Esophagus squamous epithelium (tissue), 5 donors: ENCODE measurements at regions not wholly inside any gene's neighbourhood (a gene's known extent, or its start where the extent isn't known, plus 50 kb on each side); places are given as distances from the start of the nearest gene placed in this dataset.

Source experiments
- DNase-seq: peaks from one replicate; lab custom pipeline; 2025; lab: John Stamatoyannopoulos, UW
- H3K27ac ChIP-seq, 4 donors: fragments of 200-600 bp; sonication (generic); one replicate each; pipeline ENCODE4 v1.5.1; 2016 to 2019; ENCODE audit warnings: mild to moderate bottlenecking in 1 of 4
- H3K27me3 ChIP-seq, 4 donors: fragments of 200-600 bp; sonication (generic); 1 replicate in 3 of 4; 2 replicates in 1 of 4; pipeline versions ENCODE4 v1.5.1 to v1.6.0; 2017 to 2021; ENCODE audit warnings: antibody characterized with exemption in 1 of 4
- H3K36me3 ChIP-seq, 3 donors: fragments of 200-600 bp; sonication (generic); one replicate each; pipeline ENCODE4 v1.5.1; 2016 to 2019
- H3K4me1 ChIP-seq, 3 donors: fragments of 200-600 bp; sonication (generic); one replicate each; pipeline ENCODE4 v1.5.1; 2017 to 2019
- H3K4me3 ChIP-seq, 4 donors: fragments of 200-600 bp; sonication (generic); 1 replicate in 3 of 4; 2 replicates in 1 of 4; pipeline ENCODE4 v1.5.1; 2016 to 2019; ENCODE audit warnings: mild to moderate bottlenecking in 2 of 4, moderate library complexity in 1 of 4
- H3K9me3 ChIP-seq, 3 donors: fragments of 200-600 bp; sonication (generic); one replicate each; pipeline ENCODE4 v1.5.1; 2016 to 2019
- POLR2A ChIP-seq, 4 donors: fragments of 450-650 bp; IDR thresholded peaks; one replicate each; pipeline ENCODE4 v1.6.1; 2017; ENCODE audit warnings: antibody characterized with exemption in 4 of 4, mild to moderate bottlenecking in 4 of 4, moderate library complexity in 3 of 4
- WGBS, 2 donors: methylation state at CpG; one replicate each; pipeline ENCODE4 v1.1.5; 2018; 5-methylcytosine and 5-hydroxymethylcytosine counted together
- intact Hi-C: fragments of 100-400 bp; cut with DNase I; formaldehyde crosslinking; loops from one replicate; pipeline ENCODE4 v1.15.0; 2022
- TF ChIP-seq, protein P1 (sequence below), 6 experiments: fragments of 450-650 bp in 4 of 6; fragments of 200-600 bp in 2 of 6; sonication (generic) in 2 of 6; IDR thresholded peaks; one replicate each; pipeline ENCODE4 v1.5.1; 2016 to 2019; ENCODE audit warnings: antibody characterized with exemption in 6 of 6, mild to moderate bottlenecking in 4 of 6, moderate library complexity in 4 of 6
- donor health status: DM: yes; HTN: yes; CAD: no.

DNA sequence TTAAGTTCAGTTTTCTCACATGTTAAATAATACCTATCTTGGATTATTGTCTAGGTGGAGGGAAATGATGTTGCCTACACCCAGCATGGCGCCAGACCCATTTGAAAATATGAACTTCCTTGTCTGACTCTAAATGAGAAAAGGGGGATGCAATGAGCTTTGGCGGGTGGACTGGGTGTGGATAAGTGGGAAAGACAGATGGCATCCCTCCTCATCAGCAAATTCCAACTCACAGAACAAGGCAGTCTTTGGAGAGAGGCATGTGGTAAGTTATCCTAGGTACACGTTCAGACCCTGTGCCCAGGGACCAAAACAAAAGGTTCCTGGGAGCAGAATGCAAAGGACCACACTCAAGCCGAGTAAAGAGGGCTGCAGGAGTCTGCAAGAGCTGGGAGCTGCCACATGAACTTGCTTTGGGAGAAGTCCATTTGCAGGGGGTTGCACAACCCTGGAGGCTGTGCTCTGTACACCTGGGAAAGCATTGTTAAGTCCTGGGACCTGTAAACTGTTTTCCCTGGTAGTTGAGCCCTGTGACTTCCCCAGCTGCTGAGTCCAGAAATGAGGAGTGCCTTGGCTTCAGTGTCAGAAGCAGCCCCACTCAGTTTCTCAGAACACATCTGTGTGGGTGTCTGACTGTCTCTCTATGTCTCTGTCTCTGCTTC is 102.3 kb upstream of the TPM1 start:
- H3K4me3 ChIP-seq = no peak overlapping the region
- peaks cover 0 to 23% (median 14%) of the 10 kb centered on the region in 3 donors for H3K4me1 ChIP-seq
- intact Hi-C loops = no loop called here
- H3K27ac ChIP-seq = peak overlapping the region; percentile 36 to 84 (median 74)
- peaks cover 0 to 21% (median 0%) of the 10 kb centered on the region in 4 donors for H3K27me3 ChIP-seq
- TF ChIP-seq POLR2A (IDR thresholded peaks at IDR 0.05) = no peak
- TF ChIP-seq, protein P1, sequence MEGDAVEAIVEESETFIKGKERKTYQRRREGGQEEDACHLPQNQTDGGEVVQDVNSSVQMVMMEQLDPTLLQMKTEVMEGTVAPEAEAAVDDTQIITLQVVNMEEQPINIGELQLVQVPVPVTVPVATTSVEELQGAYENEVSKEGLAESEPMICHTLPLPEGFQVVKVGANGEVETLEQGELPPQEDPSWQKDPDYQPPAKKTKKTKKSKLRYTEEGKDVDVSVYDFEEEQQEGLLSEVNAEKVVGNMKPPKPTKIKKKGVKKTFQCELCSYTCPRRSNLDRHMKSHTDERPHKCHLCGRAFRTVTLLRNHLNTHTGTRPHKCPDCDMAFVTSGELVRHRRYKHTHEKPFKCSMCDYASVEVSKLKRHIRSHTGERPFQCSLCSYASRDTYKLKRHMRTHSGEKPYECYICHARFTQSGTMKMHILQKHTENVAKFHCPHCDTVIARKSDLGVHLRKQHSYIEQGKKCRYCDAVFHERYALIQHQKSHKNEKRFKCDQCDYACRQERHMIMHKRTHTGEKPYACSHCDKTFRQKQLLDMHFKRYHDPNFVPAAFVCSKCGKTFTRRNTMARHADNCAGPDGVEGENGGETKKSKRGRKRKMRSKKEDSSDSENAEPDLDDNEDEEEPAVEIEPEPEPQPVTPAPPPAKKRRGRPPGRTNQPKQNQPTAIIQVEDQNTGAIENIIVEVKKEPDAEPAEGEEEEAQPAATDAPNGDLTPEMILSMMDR (IDR thresholded peaks at IDR 0.05) = no peak
- DNase-seq = no peak
- 63 to 72% methylated on average over 4 of the region's 4 CpGs for WGBS, 2 donors
- H3K9me3 ChIP-seq = no peaks in the 10 kb centered on the region
- H3K36me3 ChIP-seq = no peaks in the 10 kb centered on the region

DNA sequence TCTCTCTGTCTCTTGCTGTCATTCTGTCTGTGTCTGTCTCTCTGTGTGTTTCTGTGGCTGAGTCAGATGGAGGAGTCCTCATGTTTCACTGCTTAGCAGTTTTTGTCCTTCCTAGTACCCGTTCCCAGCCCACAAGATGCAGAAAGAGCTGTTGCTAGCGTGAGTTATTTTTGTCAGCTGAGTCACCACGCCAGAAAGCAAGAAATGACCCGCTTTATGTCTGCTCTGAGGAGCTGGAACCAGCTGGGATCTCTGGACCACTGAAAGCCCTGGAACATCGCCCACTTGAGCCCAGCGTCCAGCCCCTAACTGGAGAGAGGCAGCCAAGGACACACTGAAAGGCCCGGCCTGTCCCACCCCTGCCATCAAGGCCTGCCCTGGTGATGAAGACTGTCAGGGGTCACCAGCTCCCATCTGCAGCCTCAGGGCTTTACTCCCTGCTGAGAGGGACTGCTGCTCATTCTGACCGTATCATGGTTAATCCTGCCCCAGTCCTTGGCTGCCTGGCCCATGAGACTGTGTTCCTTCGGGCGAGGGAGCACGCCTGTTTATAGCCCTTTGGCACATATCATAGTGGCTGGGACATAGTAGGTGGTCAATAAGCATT is 101.7 kb upstream of the TPM1 start:
- peaks cover 0 to 23% (median 14%) of the 10 kb centered on the region in 3 donors for H3K4me1 ChIP-seq

DNA sequence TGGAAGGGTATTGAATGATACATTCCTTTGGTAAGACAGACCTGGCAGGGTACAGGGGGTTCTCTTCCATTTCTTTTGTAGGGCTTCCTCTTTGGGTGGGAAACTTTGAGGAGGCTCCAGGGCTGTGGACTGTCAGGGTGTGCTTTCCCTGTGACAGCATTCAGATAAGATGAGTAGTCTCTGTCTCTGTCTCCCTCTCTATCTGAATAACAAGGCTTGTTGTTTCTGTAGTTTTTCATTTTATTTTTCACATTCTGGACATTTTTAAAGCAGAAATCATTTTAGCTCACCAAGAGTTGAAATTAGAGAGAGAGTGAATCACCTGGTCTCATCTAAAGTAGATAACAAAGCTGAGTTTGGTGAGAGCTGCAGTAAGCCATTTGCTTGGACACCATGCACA is 100.8 kb upstream of the TPM1 start:
- H3K27ac ChIP-seq = peak overlapping the region in 2 of 4 donors; percentile 77 to 84
- no peaks in the 10 kb centered on the region for H3K36me3 ChIP-seq
- H3K4me1 ChIP-seq = peaks cover 0 to 23% (median 14%) of the 10 kb centered on the region in 3 donors
- H3K9me3 ChIP-seq = no peaks in the 10 kb centered on the region
- peaks cover 0 to 19% (median 0%) of the 10 kb centered on the region in 4 donors for H3K27me3 ChIP-seq
- intact Hi-C loops = no loop called here
- TF ChIP-seq POLR2A (IDR thresholded peaks at IDR 0.05) = no peak
- TF ChIP-seq, protein P1 (IDR thresholded peaks at IDR 0.05) = no peak
- DNase-seq = no peak
- no peak overlapping the region for H3K4me3 ChIP-seq

More for the DNA sequence above, 101.7 kb upstream of the TPM1 start:
- no peak for DNase-seq
- 13 to 47% methylated on average over 7 to 8 of the region's 11 CpGs for WGBS, 2 donors
- TF ChIP-seq POLR2A (IDR thresholded peaks at IDR 0.05) = no peak
- TF ChIP-seq, protein P1 (IDR thresholded peaks at IDR 0.05) = no peak
- Histone ChIP-seq H3K36me3 (no peaks in the 10 kb centered on the region), H3K27me3 (peaks cover 0 to 19% (median 0%) of the 10 kb centered on the region in 4 donors), H3K4me3 (no peak overlapping the region), H3K9me3 (no peaks in the 10 kb centered on the region), H3K27ac (peak overlapping the region; percentile 48 to 84 (median 74))
- intact Hi-C loops = no loop called here

DNA sequence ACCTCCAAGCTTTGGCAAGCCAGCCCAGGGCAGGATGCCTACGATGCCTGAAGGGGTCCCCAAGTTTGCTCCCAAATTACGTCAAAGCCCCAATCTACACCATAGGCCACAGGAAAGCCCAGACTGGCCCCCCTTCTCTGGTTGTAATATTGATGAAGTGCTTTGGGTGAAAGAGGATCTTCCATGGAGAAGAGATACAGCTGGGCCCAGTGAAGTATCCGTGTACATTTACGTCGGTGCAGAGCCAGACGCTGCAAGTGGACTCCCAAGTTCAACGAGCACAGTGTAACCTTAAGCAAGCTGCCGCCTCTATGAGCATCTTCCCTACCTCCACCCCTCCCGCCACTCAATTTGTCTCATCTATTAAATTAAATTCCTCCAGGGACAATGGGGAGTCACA is 100.1 kb upstream of the TPM1 start:
- H3K27ac ChIP-seq = no peak overlapping the region
- intact Hi-C loops = no loop called here
- H3K9me3 ChIP-seq = no peaks in the 10 kb centered on the region
- no peak for DNase-seq
- H3K4me1 ChIP-seq = peaks cover 0 to 23% (median 14%) of the 10 kb centered on the region in 3 donors
- TF ChIP-seq, protein P1 (IDR thresholded peaks at IDR 0.05) = no peak
- no peak for TF ChIP-seq POLR2A (IDR thresholded peaks at IDR 0.05)
- 90 to 92% methylated on average over 5 of the region's 9 CpGs for WGBS, 2 donors
- H3K4me3 ChIP-seq = no peak overlapping the region
- peaks cover 0 to 24% (median 0%) of the 10 kb centered on the region in 4 donors for H3K27me3 ChIP-seq
- H3K36me3 ChIP-seq = no peaks in the 10 kb centered on the region

DNA sequence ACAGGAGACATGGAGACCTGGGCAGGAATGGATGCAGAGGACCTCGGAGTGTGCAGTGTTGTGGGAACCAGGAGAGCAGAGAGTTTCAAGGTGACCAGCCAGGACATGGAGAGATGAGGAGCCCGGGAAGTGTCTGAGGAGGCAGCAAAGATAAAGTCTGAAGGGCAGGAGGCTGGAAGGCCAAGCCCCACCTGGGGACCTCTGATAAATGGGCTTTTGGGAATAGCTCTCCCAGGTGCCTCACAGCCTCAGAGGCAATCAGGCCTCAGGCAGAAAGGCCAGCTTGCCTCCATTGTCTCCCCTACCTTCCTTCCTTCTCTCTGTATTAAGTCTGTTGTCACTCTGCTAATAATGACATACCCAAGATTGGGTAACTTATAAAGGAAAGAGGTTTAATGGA is 97.5 kb upstream of the TPM1 start:
- intact Hi-C loops = no loop called here
- Histone ChIP-seq H3K27ac (no peak overlapping the region), H3K4me1 (peaks cover 0 to 18% (median 11%) of the 10 kb centered on the region in 3 donors), H3K9me3 (no peaks in the 10 kb centered on the region), H3K27me3 (peaks cover 0 to 47% (median 0%) of the 10 kb centered on the region in 4 donors), H3K4me3 (no peak overlapping the region), H3K36me3 (no peaks in the 10 kb centered on the region)
- no peak for DNase-seq
- WGBS, 2 donors = 66 to 80% methylated on average over 2 of the region's 2 CpGs
- no peak for TF ChIP-seq POLR2A (IDR thresholded peaks at IDR 0.05)
- TF ChIP-seq, protein P1 (IDR thresholded peaks at IDR 0.05) = no peak
